ENCODE measurements at regions not wholly inside any gene's neighbourhood (a gene's known extent, or its start where the extent isn't known, plus 50 kb on each side); places are given as distances from the start of the nearest gene placed in this dataset.

DNA sequence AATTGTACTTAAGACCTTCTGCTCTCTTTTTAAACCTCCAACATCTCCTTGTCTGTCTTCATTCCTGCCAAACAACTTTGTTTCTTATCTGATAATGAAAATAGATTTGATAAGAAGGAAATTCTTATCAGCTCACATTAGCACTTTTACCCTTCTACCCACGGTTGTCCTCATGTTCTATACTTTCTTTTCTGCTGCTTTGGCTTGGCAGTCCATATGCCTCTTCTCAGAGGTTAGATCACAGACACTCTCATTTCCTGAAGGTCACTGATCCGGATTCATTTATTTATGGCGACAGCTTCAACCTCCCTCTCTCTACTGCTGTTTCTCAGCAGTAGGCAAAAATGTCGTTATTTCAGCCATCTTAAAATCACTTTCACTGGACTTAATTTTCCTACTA, 2015.8 kb downstream of the NCAM2 start:
- no peak for TF ChIP-seq CTCF (IDR thresholded peaks at IDR 0.05)
- TF ChIP-seq POLR2A (IDR thresholded peaks at IDR 0.05): no peak

Measured in right lobe of liver (tissue), 4 donors.